Astrocyte of the cerebellum (primary cell): ENCODE measurements at regions not wholly inside any gene's neighbourhood (a gene's known extent, or its start where the extent isn't known, plus 50 kb on each side); places are given as distances from the start of the nearest gene placed in this dataset.
A peak's percentile ranks its signal among the peaks of the same experiment; 100 is the strongest.

ENCODE experiments used
- DNase-seq: peaks from one replicate; pipeline ENCODE4 v3.0.0-alpha.2; 2011; ENCODE audit warnings: low read depth
- H3K4me3 ChIP-seq: 2 replicates; pipeline ENCODE4 v1.5.1; 2011; ENCODE audit warnings: mild to moderate bottlenecking, low read depth, low read length, moderate library complexity
- in situ Hi-C: cut with HindIII; loops from 2 replicates; pipeline ENCODE4 v1.10.0; 2017; ENCODE audit warnings: low sequenced_read_pairs
- TF ChIP-seq, protein P1 (sequence below): IDR thresholded peaks from 2 replicates; pipeline ENCODE4 v1.5.1; 2012; ENCODE audit warnings: low read length, low read depth, moderate library complexity, mild to moderate bottlenecking; ENCODE audit errors: missing control alignments

GRCh38 chr11:42205518-42205917, 746.1 kb upstream of the LRRC4C start:
- no peak for DNase-seq
- in situ Hi-C loops, result no loop called here
- H3K4me3 ChIP-seq, result no peak overlapping the region
- TF ChIP-seq, protein P1, sequence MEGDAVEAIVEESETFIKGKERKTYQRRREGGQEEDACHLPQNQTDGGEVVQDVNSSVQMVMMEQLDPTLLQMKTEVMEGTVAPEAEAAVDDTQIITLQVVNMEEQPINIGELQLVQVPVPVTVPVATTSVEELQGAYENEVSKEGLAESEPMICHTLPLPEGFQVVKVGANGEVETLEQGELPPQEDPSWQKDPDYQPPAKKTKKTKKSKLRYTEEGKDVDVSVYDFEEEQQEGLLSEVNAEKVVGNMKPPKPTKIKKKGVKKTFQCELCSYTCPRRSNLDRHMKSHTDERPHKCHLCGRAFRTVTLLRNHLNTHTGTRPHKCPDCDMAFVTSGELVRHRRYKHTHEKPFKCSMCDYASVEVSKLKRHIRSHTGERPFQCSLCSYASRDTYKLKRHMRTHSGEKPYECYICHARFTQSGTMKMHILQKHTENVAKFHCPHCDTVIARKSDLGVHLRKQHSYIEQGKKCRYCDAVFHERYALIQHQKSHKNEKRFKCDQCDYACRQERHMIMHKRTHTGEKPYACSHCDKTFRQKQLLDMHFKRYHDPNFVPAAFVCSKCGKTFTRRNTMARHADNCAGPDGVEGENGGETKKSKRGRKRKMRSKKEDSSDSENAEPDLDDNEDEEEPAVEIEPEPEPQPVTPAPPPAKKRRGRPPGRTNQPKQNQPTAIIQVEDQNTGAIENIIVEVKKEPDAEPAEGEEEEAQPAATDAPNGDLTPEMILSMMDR, result no peak

- no peak overlapping the region for H3K4me3 ChIP-seq
- no peak for DNase-seq
- in situ Hi-C loops, result no loop called here
- TF ChIP-seq, protein P1, result no peak
These were observed 766.2 kb upstream of the LRRC4C start for GRCh38 chr11:42225664-42226063.

DNA sequence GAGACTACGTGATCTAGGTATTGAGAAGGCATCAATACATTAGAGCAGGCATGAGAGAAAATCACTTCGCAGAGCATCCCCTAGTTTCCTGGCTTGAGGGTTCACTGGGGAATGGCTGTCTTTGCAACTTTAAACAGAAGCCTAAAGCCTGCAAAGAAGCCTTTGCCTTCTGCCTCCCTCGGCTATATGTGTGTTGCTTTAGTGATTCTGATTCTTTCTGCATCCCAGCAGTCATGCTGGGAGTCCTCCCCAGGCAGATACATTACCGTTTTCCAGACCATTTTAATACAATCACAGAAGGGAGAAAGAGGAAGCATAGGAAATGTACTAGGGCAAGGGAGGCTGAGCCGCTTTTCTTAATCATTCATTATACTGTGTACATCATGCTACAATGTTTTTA, 773.2 kb upstream of the LRRC4C start:
- in situ Hi-C loops, result no loop called here
- no peak for DNase-seq
- no peak overlapping the region for H3K4me3 ChIP-seq
- TF ChIP-seq, protein P1, result no peak

GRCh38 chr11:42234451-42234951, 775.0 kb upstream of the LRRC4C start:
- in situ Hi-C loops, result no loop called here
- DNase-seq, result no peak
- TF ChIP-seq, protein P1, result no peak
- no peak overlapping the region for H3K4me3 ChIP-seq

- no peak overlapping the region for H3K4me3 ChIP-seq
- DNase-seq, result peak; percentile 15
- TF ChIP-seq, protein P1, result no peak
- in situ Hi-C loops, result no loop called here
These were observed 778.3 kb upstream of the LRRC4C start for GRCh38 chr11:42237701-42238235.

DNA sequence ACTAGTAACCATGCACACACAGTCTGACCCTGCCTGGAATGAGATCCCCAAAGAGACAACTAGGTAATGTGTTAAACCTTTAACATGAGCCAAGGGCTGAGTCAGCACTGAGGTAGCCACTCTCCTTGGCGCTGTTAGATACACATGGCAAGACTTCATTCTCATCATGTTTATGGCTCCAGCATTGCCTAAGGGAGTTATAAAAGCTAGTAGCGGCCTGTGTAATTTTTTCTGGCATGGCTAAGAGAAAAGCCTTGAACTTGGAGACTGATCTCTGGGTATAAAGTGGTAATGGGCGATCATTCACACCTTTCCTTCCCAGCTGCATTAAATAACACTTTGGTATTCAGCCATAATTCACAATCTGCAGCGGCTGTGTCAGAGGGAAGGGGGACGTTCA, 779.7 kb upstream of the LRRC4C start:
- H3K4me3 ChIP-seq, result no peak overlapping the region
- peak; percentile 29 for DNase-seq
- TF ChIP-seq, protein P1, result no peak
- in situ Hi-C loops, result no loop called here

GRCh38 chr11:42243385-42243784, 783.9 kb upstream of the LRRC4C start:
- in situ Hi-C loops, result no loop called here
- no peak for DNase-seq
- no peak overlapping the region for H3K4me3 ChIP-seq
- TF ChIP-seq, protein P1, result no peak
